Activated T-helper 1 cell treated with Interleukin-2 at 50 U/mL for 16 hours (primary cell): ENCODE measurements at regions not wholly inside any gene's neighbourhood (a gene's known extent, or its start where the extent isn't known, plus 50 kb on each side); places are given as distances from the start of the nearest gene placed in this dataset.
"Not testable (repeated sequence)": the region's sequence is repeated elsewhere in the genome, so short reads cannot be mapped to it uniquely, and the experiment has no call there.

ENCODE experiments used
- DNase-seq: peaks from one replicate; pipeline ENCODE4 v3.0.0-alpha.2; 2020; ENCODE audit warnings: low read depth

- no peak for DNase-seq
These were observed 50.7 kb upstream of the SYNDIG1 start for GRCh38 chr20:24418731-24419130.

DNA sequence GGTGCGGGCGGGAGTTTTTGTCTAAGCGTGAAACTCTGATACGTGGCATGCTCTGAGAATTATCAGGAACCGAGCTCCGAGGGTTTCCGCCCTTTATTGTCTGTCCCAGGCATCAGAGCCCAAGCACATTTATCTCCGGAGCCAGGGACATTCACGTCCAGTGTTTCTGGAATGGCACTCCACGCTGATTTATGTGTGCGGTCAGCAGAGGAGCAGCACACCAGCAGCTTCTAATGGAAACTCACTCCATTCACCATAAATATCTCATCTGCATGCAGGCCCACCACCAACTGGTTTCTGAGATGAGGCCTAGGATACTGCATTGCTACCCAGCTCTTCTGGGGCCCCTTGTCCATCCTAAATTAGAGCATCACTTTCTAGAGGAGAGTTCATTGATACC is 51.9 kb upstream of the SYNDIG1 start:
- no peak for DNase-seq

DNA sequence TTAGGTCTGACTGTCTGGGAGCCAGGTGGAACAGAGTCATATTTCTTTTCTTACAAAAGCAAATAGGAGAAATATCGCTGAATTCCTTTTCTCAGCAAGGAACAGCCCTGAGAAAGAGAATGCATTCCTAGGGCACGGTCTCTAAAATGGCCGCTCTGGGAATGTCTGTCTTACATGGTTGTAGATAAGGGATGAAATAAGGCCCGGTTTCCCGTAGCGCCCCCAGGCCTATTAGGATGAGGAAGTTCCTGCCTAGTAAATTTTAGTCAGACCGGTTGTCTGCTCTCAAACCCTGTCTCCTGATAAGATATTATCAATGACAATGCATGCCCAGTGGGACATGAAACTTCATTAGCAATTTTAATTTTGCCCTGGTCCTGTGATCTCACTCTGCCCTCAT is 54.0 kb upstream of the SYNDIG1 start:
- DNase-seq = not testable (repeated sequence)

DNA sequence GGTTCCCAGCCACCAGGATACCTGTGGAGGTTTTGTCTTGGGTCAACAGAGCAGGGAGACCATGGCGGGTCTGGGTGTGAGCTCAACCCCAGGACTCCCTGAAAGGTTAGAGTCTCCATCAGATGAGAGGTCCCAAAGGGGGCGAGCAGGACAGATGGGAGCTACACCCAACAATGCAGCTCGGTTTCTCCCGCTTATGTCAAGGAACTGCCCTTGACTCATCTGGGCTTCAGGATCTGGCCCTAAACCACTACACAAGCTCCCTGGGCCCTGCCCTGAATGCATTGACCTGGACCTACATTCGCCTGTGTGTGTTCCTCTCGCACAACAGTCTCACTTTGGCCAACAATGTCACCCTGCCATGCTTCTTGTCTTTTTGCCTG is 57.6 kb upstream of the SYNDIG1 start:
- no peak for DNase-seq

DNA sequence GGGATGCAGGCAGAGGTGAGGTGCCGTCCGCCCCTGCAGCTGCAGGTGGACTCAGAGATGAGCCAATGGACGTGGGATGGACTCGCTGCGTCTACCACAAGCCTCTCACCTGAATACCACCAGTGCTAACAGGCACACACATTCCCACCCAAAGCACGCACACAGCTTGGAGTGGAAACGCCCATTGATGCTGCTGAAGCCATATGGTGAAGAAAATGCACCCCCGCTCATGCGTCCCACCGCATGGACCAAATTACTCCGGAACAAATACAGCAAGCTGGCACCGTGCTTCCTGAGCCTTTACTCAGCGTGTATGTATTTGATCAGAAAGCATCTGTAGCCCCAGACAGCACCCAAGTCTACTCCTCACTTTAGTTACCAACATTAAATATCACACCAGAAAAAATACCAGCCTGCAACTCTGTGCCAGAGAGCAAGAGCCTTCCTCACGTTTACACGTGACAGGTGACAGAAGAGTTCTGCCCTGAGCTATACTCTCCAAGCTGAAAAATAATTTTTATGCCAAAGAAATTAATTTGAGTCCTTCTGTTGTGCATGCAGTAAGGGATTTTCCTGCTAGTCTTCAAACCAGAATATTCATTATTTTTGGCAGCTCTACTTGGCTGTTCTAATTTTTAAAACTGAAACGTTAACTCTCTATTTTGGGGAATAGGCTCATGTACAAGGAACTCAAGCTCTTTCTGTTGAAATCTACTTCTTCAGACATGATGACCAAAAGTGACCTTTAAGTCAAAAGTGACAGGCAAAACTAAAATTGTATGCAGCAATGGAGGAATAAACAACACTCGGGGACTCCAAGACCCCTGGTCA is 58.2 kb upstream of the SYNDIG1 start:
- no peak for DNase-seq

GRCh38 chr20:24407151-24407550 is 62.3 kb upstream of the SYNDIG1 start:
- no peak for DNase-seq

DNA sequence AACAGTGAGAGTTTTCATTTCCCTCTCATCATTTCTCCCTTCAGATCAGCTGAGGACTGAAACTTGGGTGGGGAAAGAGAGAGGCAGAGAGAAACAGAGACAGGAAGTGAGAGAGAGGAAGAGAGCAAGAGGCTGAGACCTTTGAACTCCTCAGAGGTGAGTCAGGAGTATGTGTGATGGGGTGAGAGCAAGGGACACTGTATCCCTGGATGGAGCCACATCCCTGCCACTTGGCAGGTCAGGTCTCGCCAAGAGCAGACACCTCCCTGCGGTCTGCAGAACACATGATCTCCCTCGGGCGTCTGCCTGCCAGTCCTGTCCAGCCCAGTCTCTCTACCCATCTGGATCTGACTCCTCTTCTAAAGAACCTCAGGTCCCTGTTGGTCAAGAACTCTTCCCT is 62.7 kb upstream of the SYNDIG1 start:
- no peak for DNase-seq

DNA sequence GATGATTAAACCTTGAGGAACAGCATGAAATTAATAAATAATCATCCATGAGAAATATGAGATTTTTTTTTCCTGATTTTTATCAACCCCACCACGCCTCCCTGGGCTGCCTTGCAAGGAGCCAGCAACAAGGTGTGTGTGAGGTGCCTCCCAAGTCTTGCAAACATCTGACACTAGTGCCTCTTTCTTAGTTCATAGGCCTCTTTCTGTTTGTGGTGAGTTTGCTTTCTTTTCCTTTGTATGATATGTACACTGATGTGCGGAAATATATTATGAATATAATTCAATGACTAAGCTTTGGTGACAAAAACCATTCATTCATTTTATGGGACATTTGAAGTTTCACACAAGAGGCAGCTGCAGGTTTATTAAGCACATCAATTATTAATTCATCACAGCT is 63.2 kb upstream of the SYNDIG1 start:
- no peak for DNase-seq

DNA sequence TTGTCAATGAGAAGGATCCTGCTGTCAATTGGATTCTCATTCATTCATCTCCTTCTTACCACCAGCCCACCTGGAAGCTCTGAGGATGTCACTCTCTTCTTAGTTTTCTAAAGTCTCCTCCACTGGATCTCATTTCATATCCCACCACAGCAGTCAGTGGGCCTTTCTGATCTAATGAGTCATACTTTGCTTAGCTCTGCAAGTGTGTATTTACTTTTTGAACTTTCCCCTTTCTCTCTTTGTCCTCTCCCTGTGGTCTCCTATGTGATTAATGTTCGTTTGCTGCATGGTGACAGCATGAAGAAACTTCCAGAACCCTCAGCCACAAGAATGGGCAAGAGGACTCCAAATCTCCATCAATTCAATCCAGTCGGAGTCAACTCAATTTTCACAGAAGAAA is 63.6 kb upstream of the SYNDIG1 start:
- DNase-seq = no peak

GRCh38 chr20:24403406-24403805 is 66.0 kb upstream of the SYNDIG1 start:
- no peak for DNase-seq

- no peak for DNase-seq
These were observed 67.2 kb upstream of the SYNDIG1 start for GRCh38 chr20:24402188-24402587.

GRCh38 chr20:24395151-24395550 is 74.3 kb upstream of the SYNDIG1 start:
- DNase-seq = no peak

DNA sequence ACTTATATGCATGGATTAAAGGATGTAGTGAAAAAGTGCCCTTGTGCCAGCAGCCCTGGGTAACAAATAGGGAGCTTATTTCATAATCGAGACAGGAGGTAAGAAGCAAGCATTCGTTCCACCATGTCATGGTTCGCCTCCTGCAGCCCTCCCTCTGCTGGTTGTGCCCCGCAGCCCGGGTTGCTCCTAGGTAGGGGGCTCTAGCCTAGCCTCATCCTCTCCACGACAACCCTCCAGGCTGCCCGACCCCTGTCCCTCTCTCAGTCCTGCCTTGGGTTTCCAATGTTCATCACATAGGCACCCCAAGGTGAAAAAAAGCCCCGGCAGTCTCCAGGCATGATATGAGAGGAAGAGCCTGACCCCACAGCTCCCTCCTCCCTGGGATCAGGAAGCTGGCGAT is 75.5 kb upstream of the SYNDIG1 start:
- DNase-seq = no peak

DNA sequence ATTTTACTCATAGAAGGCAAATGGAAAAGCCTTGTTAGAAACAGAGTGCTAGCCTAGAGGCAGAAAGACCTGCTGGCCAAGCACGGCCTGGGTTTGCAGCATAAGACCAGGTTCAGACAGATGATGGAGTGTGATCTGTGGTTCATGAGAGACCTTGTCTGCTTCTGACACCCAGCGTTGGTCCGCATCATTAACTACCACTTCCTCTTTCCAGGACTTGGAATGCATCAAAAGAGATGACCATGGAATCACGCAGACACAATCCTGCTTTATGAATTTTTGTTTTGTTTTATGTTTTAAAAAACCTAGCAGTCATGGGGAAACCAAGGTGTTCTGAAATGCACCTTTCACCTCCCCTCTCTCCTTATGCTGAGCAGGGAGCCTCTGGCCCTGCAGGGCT is 76.8 kb upstream of the SYNDIG1 start:
- DNase-seq = no peak

GRCh38 chr20:24389686-24390085 is 79.7 kb upstream of the SYNDIG1 start:
- no peak for DNase-seq

DNA sequence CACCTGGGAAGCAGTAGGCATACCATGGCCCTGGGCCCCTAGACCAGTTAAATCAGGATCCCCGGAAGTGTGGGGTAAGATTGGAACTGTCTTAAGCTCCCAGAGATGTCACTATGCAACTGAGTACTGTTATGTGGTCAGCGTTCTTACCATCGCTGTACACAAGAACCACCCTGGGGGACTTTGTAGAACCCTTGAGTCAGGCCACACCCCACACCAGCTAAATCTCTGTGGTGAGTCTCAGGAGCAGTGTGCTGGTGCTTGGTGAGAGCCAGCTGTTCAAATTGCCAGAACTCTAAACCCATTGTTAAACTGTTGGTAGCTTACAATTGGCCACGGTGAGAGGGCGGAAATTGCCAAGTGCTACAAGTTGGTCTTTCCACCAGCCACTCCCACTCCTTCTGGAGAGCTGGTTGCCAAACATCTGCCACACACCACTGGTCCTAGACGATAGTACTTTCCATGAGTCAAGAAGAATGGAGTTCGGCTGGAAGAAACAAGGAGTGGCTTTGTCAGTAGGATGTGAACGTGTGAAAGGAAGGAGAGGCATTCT is 80.5 kb upstream of the SYNDIG1 start:
- no peak for DNase-seq

DNA sequence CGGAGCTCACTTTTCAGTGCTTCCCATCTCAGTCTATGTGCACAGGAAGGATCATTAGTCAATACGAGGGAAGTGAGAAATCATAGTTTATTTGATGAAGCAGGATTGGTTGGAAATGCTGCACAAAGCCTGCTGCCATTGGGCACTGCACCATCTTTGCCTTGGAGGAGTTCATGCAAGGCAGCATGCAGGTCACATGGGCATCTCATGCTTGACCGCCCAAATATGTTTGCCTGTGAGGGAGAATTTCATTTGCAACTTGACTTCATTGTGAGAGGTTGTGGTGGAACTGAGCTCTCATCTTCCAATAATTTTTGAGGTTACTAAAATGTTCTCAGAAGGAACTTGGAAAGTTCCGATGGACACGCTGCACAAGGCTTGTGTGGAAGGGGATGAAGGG is 83.9 kb upstream of the SYNDIG1 start:
- no peak for DNase-seq

GRCh38 chr20:24384865-24385264 is 84.6 kb upstream of the SYNDIG1 start:
- DNase-seq = no peak

GRCh38 chr20:24382743-24383142 is 86.7 kb upstream of the SYNDIG1 start:
- DNase-seq = no peak

DNA sequence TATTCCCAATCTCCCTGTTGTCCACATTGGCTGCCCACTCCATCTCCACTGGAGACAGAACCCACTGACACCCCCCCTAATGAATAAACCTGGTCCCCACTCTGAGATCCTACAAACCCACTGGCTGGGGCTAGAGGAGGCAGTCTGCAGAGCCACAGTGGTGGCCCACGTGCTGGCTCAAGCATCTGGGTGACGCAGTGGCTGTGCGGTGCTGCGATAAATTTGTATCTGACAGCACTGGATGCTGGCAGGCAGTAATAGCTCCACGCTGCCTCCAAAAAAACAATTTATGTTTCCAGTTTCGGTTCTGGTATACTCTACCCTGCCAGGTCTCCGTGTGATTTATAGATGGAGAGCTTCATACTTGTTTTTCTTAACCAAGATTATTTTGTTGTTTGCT is 87.1 kb upstream of the SYNDIG1 start:
- DNase-seq = no peak

DNA sequence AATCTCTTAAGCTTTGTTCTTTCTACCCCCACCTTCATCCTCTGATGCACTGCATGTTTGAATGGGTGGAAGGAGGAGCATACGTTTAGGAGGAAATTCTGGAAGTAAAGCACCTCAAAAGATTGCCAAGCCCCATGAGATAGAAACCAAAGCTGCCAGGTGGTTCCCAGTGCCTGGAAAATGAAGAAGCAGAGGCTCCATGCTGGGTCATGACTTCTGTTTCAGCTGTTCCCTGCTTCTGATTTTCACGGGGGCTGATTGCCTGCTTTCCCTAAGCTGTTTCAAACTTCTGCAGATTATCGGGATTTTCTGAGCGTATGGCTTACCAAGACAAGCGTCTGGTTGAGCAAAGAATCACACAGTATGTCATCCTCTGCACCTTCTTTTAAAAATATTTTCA is 87.5 kb upstream of the SYNDIG1 start:
- no peak for DNase-seq

GRCh38 chr20:24379484-24379927 is 89.9 kb upstream of the SYNDIG1 start:
- DNase-seq = no peak

DNA sequence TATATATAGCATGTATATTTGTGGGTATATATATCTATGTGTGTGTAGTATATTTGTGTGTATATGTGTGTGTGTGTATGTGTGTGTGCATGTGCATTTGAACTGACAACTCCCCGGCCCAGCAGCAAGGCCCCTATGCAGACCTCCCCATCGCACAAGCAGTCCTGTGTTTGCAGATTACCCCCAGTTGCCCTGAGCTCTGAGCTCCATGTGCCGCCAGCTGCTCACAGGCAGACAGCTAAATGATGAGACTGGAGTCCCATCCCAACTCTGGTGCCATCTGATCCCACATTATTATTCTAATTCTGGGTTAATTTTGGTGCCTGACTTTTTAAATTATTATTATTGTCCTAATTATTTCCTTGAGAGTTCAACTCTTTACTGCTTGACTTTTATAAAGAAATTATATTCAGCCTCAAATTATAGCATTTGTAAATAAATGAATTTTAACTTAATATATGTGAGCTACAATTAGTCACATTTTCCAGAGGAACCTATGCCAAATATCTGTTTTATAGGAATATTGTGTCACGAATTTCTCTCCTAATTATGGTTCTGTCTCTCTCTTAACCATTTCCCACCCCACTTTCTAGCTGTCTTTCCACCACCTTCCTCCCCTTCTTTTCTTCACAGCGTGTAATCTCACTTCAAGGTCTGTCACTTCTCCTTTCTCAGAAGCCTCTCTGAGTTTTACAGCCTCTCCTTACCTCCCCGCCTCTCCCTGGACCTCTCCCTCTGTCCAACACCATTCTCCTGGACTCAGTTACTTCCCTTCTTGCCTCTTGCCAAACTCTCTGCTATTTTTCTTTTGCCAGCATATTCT is 90.6 kb upstream of the SYNDIG1 start:
- no peak for DNase-seq
